NCI-H2171 treated with DMSO at 0.1 percent for 48 hours (cell line): ENCODE measurements at regions not wholly inside any gene's neighbourhood (a gene's known extent, or its start where the extent isn't known, plus 50 kb on each side); places are given as distances from the start of the nearest gene placed in this dataset.
"Not testable (repeated sequence)": the region's sequence is repeated elsewhere in the genome, so short reads cannot be mapped to it uniquely, and the experiment has no call there.

Experiments used
- DNase-seq: peaks from one replicate; lab custom pipeline; 2025; lab: John Stamatoyannopoulos, UW

DNA sequence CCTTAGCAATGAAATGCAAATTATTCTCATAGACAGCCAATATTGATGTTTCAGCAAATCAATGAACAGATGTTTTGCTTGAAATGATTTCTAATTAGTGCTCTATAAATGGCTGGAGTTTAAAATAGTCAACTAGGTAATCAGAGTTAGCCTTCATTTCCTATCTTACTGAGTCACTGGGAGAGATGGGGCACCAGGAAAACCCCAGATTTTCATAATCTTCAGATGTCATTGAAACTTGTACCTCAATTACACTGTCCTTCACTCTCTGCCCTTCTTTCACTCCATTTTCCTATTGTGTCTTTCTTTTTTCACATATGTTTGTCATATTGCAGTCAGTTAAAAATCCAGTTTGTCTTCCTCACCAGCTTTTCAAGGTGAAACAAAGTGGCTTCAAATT, 92.7 kb downstream of the C12orf75 start:
- DNase-seq, result no peak

DNA sequence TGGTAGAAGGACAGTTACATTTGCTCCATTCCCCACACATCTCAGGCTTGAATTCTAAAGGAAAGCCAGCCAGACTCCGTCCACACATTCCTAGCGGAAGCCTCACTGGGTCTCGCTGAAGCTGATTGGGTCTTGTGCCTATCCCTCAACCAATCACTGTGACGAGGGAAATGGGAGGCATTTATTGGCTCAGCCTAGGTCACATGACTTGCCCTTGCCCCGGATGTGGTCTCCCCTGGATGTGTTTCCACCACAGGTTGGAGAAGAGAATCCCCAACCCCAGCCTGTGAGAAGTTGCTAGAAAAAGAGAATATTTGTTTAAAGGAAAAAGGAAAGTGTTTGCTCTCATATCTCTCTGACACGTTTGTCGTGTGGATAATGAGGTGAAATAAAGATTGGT, 93.4 kb downstream of the C12orf75 start:
- DNase-seq, result no peak

DNA sequence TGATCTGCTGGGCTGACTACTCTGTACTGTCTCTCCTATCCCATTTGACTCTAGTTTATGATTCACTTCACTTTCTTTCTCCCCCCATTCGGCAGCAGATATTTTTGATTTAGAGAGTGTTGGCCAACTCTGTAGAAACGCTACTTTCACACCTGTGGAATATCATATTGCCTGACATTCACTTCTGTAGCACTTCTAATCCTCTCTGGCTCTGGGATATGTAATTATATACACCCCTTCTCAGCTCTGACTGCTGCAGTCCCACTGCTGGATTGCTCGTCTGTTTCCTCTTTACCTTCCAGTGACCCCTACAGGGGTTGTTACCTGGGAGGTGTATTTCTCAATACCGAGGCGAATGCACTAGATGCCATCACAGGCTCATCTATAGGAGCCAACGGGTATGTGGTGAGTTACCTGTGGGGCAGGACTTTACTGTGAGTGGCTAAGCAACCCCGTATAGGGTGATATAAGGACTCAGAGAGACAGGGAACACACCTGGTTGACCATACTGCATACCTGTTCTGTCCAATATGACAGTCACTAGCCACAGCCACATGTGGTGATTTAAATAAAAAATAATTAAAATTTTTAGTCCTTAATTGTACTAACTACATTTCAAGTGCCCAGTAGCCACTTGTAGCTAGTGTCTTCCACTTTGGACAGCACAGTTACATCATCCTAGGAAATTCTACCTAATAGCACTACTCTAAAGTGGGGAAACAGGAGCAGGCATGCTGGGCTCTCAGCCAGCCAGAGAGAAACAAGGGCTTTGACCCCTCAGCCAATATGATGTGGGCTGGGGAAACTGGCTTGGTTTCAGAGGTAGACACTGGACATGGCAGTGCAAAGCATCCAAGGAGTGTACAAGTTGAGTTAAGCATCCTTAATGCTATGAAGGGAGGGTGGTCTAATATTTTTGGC, 95.0 kb downstream of the C12orf75 start:
- DNase-seq, result no peak

DNA sequence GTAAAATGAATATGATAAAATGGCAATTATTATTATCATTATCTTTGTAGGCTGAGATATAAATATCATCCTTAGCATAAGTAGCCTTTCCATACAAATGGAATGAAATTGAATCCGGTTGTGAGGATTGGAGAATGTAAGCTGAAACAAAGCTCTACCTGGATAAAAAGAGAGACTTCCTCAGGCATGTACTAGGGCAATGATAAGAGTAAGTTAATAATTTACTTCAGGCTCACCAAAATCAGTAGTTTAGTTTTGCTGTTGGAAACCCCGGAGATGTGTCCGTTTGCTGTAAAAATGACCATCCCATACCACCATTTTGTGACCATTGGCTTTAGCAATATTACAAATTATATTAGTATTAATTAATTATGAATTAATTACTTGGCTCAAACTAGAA, 96.3 kb downstream of the C12orf75 start:
- DNase-seq, result no peak

DNA sequence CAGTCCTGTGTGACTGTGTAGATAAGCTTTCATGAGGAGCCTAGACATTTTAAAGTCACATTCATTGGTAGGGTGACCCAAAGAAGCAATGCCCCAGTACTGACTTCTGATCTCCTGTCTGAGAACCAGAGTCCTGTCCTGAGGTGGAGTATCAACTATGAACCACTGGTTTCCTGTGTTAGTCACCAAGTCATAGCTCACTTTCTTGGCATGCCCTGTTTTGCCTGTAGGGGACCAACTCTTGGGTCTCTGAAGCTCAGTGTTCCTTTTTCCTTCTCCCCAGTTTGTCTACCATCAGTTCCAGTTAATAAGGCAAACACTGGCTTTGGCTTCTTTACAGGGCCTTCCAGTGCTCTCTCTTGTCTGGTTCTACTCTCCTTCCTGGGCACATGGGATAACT, 97.4 kb downstream of the C12orf75 start:
- no peak for DNase-seq

DNA sequence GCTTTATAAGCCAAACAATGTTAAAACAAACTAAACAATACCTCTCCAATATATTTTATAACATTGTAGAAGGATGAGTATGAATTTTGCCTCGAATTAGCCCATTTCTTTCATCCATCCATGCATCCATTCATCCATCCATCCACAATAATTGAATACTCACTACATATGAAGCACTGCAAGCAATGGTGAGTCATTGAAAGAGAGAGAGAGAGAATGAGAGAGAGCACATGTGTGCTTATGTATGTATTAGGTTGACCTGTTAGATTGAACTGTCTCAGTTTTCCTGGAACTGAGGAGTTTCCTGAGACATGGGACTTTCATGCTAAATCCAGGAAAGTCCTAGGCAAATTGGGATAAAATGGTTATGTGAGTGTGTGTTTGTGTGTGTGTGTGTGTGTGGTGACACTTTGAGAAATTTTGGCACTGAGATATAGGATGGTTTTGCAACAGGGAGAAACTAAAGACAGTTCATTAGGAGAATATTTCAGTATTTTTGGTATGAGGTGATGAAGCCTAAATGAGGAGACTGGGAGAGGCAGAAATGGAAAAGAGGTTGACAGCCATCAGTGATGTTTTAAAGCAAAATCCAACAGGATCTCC, 98.4 kb downstream of the C12orf75 start:
- no peak for DNase-seq

DNA sequence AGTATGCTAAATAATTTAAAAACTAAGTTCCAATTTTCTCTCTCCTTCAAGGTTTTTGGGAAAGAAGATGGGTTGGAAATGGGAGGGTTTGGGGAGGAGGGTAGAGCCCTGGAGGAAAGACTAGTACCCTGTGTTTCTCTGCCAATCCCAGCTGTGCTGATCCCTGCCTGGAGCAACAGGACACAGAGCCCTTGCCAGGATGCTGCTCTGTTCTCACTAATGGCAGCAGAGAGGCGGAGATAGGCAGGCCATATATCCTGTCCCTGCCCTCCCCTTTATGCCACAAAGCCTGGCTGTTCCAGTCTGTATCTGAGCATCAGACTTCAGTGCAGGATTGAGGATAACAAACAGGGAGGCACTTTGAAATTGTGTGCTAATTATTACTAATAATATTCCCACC, 99.0 kb downstream of the C12orf75 start:
- DNase-seq, result no peak

DNA sequence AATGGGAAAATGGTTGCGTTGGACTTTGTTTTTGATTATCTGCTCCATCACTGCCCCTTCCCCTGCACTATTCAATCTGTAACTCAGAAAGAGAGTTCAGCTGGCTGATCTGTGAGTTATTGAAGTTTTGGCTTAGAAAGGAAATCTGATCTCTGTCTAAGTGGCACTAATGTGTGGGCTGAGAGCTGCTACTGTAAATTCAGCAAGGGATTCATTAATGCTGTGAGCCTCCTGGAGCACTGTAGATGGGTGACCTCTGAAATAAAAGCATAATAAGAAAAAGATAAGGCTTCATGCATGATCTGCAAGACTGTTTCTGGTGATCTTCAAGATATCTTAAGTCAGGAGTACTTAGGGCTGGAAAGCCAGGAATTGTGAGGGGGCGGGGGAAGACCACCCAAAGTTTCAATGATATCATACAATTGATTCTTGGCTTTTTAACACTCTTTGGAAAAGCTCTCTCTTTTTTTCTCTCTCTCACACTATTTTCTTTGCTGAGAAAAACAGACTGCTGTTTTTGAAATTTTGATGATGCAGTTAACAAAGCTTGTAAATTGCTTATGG, 101.1 kb downstream of the C12orf75 start:
- peak; percentile 25 for DNase-seq

DNA sequence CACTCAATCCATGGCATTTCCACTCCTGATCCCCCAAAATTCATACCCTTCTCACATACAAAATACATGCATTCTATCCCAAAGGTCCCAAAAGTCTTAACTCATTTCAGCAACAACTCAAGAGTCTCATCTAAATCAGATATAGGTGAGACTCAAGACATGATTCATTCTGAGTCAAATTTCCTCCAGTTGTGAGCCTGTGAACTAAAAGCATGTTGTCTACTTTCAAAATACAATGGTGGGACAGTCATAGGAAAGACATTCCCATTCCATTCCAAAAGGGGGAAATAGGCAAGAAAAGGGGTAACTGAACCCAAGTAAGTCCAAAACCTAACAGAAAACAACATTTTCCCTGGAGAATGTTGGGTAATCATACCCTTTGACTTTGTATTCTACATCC, 103.3 kb downstream of the C12orf75 start:
- no peak for DNase-seq

DNA sequence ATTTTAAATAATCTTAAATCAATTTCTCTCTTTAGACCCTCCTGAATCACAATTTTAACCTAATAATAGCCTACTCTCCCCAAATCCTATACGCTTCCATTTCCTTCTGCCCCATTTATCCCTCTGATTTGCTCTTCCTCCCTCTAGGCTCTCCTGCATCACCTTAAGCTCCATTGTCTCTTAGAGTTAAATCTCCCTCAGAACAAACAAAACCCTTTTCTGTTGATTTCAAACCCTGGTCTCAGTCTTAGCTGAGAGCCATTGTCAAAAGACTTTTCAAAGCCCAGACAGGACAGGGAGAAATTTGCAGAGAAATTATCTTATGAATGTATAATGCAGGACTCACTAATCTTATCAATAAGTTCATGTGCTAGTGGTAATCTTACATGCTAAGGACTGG, 106.1 kb downstream of the C12orf75 start:
- DNase-seq, result no peak

DNA sequence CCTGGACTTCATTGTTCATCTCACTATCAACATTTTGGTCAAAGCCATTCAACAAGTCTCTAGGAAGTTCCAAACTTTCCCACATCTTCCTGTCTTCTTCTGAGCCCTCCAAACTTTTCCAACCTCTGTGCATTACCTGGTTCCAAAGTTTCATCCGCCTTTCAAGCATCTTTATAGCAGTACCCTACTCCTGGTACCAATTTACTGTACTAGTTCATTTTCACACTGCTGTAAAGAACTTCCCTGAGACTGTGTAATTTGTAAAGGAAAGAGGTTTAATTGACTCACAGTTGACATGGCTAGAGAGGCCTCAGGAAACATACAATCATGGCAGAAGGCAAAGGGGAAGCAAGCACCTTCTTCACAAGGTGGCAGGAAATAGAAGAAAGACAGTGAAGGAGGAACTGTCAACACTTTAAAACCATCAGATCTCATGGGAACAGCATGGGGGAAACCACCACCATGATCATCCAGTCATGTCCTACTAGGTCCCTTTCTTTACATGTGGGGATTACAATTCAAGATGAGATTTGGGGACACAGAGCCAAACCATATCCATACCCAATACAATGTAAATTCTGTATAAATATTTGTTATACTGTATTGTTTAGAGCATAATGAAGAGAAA, 109.7 kb downstream of the C12orf75 start:
- no peak for DNase-seq

DNA sequence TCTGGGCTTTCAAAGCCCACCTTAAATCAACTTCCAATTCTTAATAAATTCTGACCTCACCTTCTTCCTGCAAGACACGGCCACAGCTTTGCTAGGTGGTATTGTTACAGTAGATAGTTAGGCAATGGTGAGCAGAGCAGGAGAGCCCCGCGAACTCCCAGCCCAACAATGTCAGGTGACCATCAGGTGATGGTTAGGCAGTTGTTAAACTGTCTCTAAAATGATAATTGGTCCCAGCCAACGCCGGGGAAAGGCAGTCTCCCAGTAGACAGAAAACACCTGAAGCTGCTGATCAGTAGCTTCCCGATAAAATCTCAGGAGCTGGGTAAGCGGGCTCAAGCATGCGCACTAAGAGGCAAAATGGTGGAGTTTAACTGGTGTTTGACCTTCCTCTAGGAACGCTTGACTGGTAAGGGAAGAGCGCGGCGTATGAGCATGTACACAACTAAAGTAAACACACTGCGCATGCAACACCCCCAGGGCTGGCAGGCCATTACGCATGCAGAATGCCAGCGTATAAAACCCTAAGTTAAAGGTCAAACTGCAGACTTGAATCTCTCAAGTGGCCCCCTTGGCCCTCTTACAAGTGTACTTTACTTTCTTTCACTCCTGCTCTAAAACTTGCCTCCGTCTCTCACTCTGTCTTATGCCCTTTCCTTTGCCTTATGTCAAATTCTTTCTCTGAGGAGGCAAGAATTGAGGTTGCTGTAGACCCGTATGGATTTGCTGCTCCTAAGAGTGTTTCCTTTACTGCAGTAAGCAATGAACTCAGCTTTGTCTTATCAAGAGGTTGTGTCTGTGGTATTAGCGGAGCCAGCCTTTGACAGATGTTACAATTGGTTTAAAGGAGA, 113.5 kb downstream of the C12orf75 start:
- no peak for DNase-seq

DNA sequence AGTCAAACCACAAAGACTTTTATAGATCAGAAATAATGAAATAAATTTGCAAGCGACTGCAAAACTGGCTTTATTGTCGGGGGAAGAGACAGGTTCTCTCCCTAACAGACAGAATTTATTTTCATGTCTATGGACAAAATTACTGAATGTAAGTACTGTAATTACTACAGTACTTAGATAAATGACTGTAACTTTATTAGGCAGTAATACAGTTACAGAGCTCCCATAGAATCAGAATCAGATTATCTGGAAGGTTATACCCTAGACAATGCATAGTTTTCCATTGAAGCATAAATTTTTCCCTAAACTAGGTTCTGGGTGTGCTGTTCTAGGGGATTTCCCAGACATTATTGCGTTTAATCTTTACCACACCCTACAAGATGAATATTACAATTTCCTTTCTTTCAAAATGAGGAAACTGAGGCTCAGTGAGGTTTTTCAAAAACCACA, 114.2 kb downstream of the C12orf75 start:
- no peak for DNase-seq

DNA sequence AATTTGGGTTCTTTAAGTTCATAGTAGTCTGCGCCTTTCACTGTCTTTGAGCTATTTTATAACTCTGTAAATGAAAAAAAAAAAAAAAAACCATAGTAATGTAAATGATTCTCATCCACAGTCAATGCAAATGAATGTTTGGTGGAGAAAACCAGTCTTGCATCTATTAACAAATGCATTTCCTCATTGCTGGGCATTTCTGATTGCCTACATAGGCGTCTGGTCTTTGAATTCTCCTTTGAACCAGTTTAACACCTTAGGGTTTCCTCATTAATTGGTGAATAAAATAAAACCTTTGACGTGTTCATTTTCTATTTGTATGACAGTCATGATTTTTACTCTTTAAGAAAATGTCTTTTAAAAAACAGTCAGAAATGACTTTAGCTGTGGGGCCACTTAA, 114.8 kb downstream of the C12orf75 start:
- DNase-seq, result no peak

DNA sequence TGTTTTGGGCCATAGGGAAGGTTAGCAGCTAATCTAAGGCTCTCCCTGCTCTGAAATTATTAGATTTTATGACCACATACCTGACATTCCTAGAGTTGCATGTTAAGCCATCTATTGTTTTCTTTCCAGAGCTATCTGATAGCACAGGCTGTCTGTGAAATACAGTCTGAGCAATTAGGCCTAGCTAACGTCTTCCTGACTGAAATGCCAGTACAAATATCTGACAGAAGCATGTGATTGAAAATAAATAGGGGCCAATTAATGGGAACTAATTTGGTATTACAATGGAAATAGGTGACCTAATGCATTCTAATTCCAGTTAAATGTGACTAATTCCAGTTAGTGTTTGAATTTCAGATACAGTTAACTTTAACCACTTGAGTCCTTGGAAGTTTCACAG, 115.2 kb downstream of the C12orf75 start:
- DNase-seq, result no peak

DNA sequence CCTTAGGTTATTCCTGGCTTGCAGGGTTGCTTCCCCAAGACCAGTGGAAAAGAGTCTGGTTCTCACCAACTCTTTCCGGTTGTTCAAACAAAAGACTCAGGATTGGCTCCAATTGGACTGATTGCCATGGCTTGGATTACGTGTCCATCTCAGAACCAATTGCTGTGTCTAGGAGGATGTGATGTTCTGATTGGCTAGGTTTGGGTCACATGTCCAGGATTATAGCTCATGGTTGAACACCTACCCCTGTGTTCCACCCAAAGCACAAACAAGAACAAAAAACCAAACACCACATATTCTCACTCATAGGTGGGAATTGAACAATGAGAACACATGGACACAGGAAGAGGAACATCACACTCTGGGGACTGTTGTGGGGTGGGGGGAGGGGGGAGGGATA, 116.0 kb downstream of the C12orf75 start:
- DNase-seq, result not testable (repeated sequence)

DNA sequence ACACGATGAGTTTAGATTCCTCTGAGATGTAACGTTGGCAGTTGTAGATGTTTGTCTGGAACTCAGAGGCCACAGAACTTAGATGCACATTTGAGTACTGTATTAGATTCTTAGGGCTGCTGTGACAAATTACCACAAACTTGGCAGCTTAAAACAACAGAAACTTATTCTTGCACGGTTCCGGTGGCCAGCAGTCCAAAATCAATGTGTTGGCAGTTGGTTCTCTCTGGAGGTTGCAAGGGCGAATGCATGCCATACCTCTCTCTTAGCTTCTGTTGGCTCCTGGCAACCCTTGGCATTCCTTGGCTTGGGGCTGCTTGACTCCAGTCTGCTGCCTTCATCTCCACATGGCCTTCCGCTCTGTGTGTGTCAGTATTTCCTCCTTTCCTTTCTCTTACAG, 118.9 kb downstream of the C12orf75 start:
- no peak for DNase-seq

DNA sequence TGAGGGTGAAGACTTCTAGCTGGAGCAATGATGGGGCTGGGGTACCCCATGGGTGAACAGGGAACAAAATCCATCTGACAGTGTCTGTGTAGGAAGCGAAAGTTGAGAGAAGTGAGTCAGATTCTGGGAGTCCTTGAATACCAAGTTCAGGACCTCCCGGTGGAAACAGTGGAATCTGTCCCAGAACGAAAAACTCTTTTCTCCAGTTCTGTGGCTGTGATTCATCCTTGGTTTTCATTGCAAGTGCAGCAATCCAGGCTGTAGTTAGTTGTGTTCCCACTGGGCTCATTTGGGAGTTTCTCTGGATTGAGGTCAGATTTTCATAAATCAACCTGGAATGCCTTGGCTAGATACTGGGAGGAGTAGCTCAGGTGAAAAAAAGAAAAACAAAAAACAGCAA, 120.7 kb downstream of the C12orf75 start:
- DNase-seq, result no peak

DNA sequence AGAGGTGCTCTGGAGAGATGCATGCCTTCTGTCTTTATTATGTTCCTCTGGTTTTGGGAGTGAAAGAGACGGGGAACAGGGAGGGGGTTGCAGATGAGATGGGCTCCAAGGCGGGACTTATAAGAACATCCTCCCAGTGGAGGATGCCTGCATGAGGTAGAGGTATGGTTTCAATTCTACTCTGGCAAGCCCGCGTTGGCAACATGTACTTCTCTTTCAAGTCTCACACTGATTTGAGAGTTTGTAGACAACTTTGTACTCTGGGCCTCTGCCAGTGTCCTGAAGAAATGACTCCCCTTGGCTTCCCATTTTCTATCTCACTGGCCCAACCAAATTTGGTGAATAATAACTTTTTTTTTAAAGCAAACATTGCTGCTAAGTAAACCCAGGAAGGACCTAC, 121.3 kb downstream of the C12orf75 start:
- no peak for DNase-seq

DNA sequence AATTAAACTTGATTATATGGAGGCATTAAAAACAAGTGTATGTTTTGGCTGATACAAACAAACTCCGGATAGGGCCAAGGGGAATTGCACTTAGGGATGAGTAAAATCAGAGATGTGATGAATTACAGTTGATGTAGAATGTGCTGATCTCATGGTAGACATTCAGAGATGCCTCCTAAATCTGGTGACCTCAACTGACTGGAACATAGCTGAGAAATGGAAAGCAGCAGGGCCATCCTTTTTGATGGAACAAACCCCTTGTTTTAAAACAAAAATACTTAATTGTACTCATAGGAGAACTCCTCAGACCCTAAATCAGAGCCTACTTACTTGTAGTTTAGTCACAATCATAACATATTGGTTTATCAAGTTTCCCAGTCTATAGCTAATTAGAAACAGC, 122.8 kb downstream of the C12orf75 start:
- no peak for DNase-seq

DNA sequence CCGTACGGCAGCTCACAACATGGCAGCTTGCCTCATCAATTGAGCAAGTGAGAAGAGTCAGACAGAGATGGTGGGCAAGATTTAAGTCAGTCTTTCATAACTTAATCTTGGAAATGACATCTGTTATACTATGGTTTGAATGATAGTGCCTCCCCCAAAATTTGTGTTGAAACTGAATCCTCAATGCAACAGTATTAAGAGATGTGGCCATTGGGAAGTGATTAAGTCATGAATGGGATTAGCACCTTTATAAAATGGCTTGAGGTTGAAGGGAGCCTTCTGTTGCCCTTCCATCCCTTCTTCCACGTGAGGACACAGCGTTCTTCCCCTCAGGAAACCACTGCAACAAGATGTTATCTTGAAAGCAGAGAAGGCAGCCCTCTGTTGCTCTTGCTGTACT, 124.2 kb downstream of the C12orf75 start:
- no peak for DNase-seq

DNA sequence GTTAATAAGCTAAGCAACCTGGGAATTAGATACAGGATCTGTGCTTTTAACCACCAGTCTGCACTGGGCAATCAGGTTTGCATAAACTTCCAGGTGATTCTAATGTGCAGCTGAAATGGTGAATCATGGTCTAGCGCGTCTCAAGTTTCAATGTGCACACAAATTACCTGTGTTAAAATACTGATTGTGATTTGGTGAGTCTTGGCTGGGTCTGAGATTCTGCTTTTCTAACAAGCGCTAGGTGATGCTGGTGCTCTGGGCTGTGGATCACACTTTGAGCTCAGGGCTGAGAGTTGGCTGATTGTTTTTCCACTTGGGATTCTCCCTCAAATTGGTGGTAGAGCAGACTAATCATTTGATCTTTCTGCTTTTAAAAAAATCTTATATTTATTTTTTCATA, 124.8 kb downstream of the C12orf75 start:
- no peak for DNase-seq
